DMS114 treated with DMSO at 0.1 percent for 48 hours (cell line): ENCODE measurements at regions not wholly inside any gene's neighbourhood (a gene's known extent, or its start where the extent isn't known, plus 50 kb on each side); places are given as distances from the start of the nearest gene placed in this dataset.

ENCODE experiments used
- DNase-seq: peaks from one replicate; lab custom pipeline; 2025; ENCODE audit not compliant: unreplicated experiment; lab: John Stamatoyannopoulos, UW

DNA sequence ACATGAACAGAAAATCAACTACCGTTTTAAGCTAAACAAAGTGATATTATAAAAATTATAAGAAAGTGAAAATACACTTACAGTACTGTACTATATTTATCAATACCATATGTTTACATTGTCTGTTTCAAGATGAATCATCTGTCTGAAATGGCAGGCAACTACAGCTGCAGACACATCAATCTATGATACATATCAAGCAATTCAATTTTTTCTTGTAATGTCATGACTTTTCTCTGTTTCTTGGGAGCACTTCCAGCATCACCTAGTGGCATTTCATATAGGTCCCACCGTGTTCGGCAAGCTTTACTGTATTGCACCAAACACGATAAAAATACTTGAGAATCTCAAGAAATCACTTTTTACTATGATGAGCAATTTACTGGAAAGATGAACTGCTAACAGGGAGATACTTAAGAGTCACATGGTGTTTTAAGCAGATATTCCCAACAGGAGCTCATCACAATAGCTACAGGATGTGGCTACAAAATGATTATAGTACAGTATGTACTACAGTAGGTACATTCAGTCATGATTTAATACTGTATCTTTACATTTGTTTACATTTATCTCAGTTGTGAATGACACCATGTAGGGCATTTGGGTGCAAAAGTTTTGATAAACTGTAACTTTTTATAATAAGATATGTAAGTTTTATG is 207.4 kb downstream of the ADAM29 start:
- no peak for DNase-seq

DNA sequence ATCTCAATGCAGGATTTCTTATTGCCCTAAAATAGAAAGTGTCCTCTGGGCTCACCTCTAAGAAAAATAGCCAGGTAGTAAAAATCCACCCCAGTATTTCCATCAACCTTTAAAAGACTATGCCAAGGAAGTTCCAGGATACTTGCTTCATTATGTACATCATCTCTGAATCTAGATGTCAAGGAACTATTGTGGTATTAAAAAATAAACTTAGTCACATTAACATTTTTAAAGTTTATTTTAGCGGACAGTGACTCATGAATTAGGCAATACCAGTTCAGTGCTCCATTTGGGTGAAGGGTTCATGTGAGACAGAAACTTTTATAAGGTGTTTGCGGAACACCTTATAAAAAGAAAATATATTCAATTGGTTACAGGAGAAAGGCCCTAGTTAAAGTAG is 209.2 kb downstream of the ADAM29 start:
- DNase-seq = no peak

DNA sequence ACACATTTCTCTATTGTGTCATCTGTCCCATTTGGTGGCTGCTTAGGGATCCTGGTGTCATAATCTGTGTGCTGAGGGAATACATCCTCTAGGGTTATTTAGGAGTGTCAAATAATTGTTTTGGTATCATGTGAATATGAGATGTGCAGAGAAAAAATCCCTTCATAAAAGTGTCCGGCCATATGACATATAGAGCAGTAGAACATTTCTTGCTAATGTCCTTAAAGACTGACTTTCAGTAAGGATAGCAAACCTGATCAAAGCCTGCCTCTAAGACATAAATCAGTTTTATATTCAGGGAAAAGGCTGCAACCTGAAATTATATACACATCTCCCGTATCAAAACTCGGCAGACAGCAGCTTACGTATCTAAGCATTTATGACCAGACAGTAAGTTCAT is 211.6 kb downstream of the ADAM29 start:
- DNase-seq = no peak

DNA sequence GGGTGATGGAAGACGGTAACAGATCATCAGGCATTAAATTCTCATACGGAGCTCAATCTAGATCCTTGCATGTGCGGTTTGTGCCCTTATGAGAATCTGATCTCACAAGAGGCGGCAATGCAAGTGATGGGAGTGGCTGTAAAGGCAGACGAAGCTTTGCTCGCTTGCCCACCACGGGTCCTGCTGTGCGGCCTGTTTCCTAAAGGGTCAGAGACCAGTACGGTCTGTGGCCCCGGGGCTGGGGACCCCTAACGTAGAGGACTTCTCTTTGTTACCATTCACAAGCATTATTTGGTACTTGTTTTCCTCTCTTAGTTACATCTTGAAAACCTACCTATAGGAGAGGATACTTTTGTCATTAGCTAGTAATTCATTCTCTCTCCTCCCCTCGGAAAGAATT is 221.0 kb downstream of the ADAM29 start:
- no peak for DNase-seq

DNA sequence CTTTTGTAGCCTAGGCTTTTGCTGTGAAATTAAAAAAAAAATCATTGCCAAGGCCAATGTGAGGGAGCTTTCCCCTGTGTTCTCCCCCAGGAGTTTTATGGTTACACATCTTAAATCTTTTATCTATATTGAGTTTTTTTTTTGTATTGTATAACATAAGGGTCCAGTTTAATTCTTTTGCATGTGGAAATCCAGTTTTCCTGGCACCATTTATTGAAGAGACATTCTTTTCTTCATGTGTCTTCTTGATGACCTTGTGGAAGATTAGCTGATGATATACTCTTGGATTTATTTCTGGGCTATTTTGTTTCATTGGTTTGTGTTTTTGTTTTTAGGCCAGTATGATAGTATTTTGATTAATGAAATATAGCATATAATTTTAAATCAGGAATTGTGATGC is 225.0 kb downstream of the ADAM29 start:
- DNase-seq = no peak

DNA sequence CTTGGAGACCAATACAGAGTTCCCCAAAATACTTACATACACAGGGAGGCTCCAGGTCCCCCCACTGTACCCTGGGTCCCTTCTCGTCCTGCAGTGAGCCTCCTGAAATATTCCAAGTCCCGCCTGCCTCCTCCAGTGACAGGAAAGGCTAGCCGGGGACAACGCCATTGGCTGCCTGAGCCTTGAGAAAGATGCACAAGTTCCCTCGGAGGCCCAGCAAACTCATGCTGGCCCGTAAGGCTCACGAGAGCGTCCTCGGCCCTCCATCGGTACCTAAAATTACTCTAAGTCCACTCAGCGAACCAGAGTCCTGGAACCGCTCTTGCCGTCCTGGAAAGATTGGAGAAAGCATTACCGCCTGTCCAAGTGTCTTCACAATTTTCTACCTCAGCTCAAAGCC is 228.6 kb downstream of the ADAM29 start:
- DNase-seq = no peak

DNA sequence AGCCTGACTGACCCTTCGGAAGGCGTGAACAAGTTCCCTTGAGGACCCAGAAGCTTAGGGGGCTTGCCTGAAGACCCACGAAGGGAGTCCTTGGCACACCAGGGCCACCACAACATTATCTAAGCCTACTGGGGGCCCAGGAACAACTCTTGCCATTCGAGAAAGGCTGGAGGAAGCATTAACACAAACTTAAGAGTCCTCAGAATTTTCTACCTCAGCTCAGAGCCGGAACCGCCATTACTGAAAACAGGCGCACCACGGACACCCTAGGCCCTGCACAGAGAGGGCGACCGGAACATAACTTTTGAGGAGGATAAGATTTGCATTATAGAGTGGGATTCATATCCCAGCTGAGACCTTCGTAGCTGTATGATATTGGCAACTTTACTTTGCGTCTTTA is 229.1 kb downstream of the ADAM29 start:
- DNase-seq = no peak

DNA sequence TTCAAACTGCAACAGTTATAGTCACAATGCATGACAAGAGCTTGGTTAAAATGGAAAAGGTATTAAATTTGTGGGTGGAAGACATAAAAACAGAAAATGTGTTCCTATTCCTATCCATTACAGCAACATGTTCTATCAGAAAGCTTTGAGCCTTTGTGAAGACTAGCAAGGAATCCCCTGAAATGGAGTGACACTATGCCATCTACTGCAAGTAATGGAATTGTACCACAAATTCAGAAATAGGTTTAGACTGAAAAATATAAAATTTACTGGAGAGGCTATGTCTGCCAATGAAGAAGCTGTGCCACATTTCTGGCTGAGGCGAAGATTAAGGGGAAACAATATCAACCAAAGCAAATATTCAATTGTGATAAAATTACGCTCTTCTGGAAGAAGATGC is 247.9 kb downstream of the ADAM29 start:
- DNase-seq = no peak

DNA sequence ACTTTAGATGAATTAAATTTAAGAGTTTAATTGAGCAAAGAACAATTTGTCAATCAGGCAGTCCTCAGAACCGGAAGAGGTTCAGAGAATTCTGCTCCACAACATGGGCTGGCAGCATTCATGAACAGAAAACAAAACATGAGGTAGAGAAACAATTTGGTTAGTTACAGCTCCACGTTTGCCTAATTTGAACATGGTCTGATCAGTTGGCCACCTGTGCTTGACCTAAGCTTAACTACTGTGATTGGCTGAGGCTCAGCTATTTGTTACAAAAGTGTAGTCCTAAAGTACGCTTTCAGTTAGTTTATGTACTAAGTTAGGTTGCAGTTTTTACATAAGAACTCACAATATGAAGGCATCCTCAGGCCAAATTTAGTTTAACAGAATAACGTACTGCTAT is 258.6 kb downstream of the ADAM29 start:
- no peak for DNase-seq

DNA sequence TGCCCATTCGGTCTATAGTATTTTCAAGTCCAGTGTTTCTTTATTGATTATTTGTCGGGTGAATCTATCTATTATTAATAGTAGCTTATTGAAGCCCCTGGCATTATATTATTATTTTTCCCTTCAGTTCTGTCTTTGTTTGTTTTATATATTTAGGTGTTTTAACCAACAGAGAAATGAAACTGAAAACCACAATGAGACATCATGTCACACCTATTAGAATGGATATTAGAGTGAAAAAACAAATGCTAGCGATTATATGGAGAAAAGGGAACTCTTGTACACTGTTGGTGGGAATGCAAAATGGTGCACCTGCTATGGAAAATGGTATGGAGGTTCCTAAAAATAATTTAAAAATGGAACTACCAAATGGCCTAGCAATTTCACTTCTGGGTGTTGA is 272.5 kb downstream of the ADAM29 start:
- DNase-seq = no peak

DNA sequence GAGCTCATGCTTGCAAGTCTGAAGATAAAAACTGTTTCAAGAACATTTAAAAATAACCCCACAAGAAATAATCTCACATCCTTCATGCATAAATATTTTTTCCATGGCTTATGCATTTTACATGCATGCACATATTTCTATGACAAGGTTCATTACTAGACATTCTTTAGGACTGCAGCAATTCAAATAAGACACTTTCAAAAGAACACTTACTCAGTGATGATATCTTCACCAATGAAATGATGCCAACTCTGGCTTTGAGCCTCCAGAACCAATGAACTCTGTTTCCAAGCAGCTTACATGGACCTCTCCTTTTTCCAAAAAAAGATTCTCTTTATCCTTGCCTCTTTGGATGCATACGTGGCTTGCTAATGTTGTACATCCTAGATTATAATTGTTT is 279.9 kb downstream of the ADAM29 start:
- no peak for DNase-seq

DNA sequence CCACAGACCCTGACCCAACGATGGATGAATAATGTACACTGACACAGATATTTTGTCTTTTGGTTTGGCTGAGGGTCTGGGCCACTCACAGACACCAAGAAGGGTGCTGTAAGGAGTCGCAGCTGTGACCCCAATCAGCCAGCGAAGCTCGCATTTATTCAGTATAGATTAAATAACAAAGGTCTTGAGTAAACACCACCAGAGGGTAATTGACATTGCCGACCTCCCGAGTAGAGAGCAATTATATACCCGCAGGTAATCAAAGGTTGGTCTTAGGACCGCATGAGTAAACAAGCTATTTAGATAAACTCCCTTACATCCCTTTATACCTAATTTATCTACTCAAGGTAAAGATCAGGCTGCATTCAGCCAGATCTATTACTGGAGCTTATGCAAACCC is 297.1 kb downstream of the ADAM29 start:
- DNase-seq = no peak

DNA sequence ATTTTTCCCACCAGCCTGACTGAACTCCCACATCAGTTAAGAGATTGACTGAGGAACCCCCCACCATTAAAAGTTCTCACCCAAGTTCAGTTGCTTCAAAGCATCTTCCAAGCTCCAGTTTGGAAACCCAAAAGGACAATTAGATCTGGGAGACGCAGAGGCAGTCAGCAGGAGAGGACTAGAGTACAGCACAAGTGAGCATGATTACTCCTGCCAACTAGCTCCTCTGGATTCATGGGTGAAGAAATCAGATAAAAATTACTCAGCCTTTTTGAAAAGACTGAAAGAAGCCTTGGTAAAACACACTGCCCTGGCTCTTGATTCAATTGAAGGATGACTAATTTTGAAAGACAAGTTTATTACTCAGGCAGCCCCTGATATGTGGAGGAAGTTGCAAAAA is 297.5 kb downstream of the ADAM29 start:
- no peak for DNase-seq

DNA sequence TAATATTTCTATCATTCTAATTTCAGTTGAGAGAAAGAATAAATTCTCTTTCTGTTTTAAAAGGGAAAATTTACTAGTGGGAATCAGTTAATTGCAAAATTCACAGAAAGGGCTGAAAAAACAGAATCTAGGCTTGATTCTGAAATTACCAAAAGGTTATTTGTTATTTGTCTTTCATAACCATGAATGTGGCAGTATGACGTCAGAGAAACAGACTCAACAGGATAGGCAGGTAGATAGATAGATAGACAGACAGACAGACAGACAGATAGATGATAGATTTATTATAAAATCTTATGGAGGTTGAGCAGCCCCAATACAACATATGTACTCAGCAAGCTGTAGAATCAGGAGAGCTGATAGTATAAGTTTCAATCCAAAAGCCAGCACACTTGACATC is 311.0 kb downstream of the ADAM29 start:
- no peak for DNase-seq

DNA sequence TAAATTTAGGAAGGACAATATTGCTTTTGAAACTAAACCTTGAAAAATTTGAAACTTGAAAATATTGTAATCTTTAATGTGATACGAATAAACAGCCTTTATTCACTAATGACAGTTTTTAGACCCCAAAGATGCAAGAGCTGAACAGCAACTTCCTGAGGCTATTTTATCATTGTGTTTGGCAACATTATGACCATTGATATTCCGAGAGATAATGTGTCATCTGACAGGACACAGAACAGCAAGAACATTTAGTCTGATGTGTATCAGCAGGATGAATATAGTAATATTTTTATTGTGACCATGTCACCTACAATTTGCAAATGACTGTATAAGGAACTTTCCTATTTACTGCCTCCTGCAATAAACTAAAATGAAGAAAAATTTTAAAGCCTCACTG is 316.0 kb downstream of the ADAM29 start:
- DNase-seq = no peak

DNA sequence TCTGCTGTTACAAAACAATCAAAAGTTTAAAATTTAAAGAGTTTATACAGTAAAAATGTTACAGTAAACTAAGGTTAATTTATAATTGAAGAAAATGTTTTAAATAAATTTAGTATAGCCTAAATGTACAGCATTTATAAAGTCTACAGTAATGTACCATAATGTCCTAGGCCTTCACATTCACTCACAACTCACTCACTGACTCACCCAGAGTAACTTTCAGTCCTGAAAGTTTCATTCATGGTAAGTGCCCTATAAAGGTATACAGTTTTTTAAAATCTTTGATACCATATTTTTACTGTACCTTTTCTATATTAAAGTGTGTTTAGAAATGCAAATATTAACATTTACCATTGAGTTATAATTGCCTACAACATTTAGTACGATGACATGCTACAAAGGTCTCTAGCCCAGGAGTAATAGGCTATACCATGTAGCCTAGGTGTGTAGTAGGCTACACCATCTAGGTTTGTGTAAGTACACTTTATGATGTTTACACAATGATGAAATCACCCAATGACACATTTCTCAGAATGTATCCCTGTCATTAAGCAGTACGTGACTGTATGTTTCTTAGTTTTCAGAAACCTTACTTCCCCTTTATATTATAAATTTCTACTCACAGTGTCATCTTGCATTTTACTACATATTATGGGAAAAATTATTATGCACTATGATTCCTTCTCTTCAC is 320.8 kb downstream of the ADAM29 start:
- DNase-seq = no peak

DNA sequence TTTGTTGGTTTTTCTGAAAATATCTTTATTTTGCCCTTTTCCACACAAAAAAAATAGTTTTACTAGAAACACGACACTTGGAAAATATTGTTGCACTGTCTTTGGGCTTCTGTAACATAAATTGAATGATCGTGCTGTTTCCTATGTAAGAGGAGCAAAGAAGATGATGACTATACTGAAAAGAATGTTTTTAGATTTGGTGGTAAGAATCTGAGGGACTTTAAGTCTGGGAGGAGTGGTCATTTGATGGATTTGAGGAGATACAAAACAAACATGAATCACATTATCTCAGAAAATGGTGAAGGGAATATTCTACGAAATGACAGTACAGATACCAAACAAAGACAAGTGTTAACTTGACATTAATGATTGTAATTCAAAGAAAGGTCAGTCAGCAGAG is 328.8 kb downstream of the ADAM29 start:
- DNase-seq = no peak

DNA sequence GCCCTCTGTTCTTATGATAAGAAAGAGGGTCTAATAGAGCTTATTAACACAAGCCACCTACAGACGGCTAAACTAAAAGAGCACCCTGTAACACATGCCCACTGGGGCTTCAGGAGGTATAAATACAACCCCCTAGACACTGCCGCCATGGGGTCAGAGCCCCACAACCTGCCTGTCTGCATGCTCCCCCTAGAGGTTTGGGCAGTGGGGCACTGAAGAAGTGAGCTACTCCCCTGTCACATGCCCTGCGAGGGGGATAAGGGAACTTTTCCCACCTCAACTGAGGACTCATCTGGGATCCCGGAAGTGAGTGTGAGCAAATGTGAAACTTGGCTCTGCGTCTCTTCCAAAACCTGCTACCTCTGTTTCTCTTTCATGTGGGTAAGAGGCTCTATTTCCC is 334.5 kb downstream of the ADAM29 start:
- no peak for DNase-seq

DNA sequence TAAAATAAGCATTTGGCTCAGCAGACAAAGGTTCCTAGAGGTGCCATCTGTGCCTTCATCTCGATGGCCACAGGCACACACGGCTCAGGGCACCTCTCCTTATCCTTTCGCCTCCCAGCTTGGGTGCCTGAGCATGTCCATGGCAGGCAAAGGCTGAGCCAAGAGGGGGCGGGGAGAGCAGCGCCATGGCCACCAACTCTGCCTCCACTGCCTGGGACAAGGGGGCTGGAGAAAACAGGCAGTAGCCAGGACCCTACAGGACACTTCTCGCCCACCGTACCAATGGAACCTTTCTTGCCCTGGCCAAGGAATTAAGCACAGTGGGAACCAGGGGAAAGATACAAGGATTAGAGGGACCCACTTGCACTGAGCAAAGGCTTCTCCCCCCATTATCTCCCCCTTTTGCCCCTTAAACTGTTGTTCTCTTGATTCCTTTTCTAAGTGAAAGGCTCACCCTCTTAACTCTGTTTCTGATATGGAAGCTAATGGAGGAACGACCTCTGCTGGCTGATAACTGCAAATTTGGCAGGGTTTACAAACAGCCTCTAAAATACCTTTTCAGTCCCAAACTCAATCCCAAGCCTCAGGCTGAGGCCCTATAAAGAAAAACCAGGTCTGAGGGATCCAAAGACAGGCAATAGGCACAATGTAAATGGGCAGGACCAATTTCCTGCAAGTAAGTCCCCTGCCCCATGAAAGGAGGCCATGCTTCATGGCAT is 335.2 kb downstream of the ADAM29 start:
- no peak for DNase-seq

DNA sequence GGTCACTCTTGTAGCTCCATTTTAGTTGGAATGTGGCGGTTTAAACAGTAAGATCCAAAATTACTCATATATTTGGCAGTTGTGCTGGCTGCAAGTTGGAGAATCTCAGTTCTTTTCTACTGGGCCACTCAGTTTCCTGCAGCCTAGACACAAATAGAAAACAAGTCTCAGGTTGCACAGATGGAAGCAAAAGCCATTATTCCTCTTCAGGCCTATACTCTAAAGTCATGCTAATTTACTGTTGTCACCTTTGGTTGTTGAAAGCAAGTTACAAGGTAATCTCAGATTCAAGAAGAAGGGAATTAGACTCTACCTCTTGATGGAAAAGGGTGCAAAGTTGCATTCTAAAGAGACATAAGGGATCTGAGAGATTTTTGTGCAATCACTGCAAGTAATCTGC is 345.4 kb downstream of the ADAM29 start:
- DNase-seq = no peak

DNA sequence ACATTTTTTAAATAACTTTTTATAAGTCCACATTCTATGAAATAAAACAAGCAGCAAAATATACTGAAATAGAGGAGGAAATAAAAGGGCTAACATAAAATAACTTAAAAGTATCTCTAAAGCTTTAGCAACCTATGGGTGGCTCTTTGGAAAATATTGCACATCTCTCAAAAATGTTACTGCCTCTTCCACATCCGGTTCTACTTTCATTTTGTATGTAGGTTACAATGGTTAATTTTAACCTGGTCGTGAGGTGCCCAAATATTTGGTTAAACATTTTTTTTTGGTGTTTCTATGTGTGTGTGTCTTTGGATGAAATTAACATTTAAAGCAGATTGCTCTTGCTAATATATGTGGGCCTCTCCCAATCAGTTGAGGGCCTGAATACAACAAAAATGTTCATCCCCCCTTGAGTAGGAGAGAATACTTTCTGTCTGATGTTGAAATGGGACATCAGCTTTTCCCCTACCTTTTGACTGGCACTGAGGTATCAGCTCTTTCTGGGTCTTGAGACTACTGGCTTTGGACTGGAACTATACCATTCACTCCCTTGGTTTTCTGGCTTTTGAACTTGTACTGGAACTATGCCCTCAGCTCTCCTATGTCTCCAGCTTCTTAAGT is 353.0 kb downstream of the ADAM29 start:
- no peak for DNase-seq
